Stomach smooth muscle (tissue), 2 donors: ENCODE measurements at regions not wholly inside any gene's neighbourhood (a gene's known extent, or its start where the extent isn't known, plus 50 kb on each side); places are given as distances from the start of the nearest gene placed in this dataset.
"Not testable (repeated sequence)": the region's sequence is repeated elsewhere in the genome, so short reads cannot be mapped to it uniquely, and the experiment has no call there.

Source experiments
- H3K27ac ChIP-seq: one replicate; pipeline ENCODE4 v1.7.0; 2013; ENCODE audit warnings: mild to moderate bottlenecking, low read length, inconsistent platforms
- H3K27me3 ChIP-seq, 2 donors: one replicate each; pipeline ENCODE4 v1.7.0; 2013; ENCODE audit warnings: low read length in 2 of 2; ENCODE audit not compliant: insufficient read depth in 2 of 2, control insufficient read depth in 1 of 2
- H3K36me3 ChIP-seq, 2 donors: one replicate each; pipeline ENCODE4 v1.7.0; 2013; ENCODE audit warnings: low read length in 2 of 2; ENCODE audit not compliant: control insufficient read depth in 2 of 2, insufficient read depth in 2 of 2
- H3K4me1 ChIP-seq: one replicate; pipeline ENCODE4 v1.7.0; 2013; ENCODE audit warnings: low read length; ENCODE audit not compliant: control insufficient read depth, insufficient read depth
- H3K4me3 ChIP-seq, 2 donors: one replicate each; pipeline ENCODE4 v1.7.0; 2013; ENCODE audit warnings: low read length in 2 of 2
- H3K9ac ChIP-seq, 2 donors: one replicate each; pipeline ENCODE4 v1.7.0; 2013; ENCODE audit warnings: low read length in 2 of 2, mild to moderate bottlenecking in 1 of 2
- H3K9me3 ChIP-seq, 2 donors: one replicate each; pipeline ENCODE4 v1.7.0; 2013; ENCODE audit warnings: low read length in 2 of 2; ENCODE audit not compliant: control insufficient read depth in 2 of 2
- donor health status: healthy.
- donor health status: Pancreatic carcinoma.

DNA sequence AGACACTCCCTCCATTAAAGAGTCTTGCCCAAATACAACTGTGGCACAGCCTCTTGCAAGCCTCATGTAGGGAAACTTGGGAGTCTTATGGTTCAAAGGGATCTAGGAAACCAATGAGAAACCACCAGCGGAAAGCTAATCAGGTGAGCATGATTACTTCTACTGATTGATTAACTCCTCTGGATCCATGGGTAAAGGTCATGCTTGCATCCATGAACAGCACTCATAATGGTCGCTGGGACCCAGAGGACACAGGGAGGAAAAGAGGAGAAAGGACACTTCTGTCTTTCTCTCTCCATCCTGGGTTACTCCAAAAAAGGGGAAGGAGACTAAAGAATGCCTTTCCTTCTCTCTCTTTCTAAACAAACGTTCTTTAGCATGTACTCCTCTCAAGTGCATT lies 1397.2 kb downstream of the LRFN5 start:
- H3K4me3 ChIP-seq: no peak overlapping the region
- no peaks in the 10 kb centered on the region for H3K27me3 ChIP-seq
- H3K9ac ChIP-seq: no peak overlapping the region
- H3K27ac ChIP-seq: no peak overlapping the region
- no peaks in the 10 kb centered on the region for H3K4me1 ChIP-seq
- peaks cover 16 to 23% of the 10 kb centered on the region in 2 donors for H3K9me3 ChIP-seq
- no peaks in the 10 kb centered on the region for H3K36me3 ChIP-seq

DNA sequence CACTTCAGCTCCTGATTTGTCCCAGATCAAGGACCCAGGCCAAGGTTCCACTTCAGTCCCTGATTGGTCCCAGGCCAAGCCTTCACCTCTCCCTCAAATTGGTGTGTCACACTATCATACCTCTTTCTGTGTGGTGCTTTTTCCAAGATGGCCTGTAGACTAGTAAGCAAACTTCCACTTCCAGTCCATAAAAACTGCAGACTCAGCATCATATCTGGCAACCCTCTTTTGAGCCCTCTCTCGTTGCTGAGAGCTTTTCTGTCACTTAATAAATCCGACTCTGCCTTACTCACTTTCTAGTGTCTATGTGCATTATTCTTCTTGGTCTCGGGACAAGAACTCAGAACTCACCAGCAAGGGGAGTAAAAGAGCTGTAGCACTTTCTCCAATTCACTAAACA lies 1395.1 kb downstream of the LRFN5 start:
- Histone ChIP-seq H3K9ac (no peak overlapping the region), H3K9me3 (peaks cover 16 to 23% of the 10 kb centered on the region in 2 donors), H3K27ac (no peak overlapping the region), H3K4me3 (no peak overlapping the region), H3K4me1 (no peaks in the 10 kb centered on the region), H3K27me3 (no peaks in the 10 kb centered on the region), H3K36me3 (no peaks in the 10 kb centered on the region)

DNA sequence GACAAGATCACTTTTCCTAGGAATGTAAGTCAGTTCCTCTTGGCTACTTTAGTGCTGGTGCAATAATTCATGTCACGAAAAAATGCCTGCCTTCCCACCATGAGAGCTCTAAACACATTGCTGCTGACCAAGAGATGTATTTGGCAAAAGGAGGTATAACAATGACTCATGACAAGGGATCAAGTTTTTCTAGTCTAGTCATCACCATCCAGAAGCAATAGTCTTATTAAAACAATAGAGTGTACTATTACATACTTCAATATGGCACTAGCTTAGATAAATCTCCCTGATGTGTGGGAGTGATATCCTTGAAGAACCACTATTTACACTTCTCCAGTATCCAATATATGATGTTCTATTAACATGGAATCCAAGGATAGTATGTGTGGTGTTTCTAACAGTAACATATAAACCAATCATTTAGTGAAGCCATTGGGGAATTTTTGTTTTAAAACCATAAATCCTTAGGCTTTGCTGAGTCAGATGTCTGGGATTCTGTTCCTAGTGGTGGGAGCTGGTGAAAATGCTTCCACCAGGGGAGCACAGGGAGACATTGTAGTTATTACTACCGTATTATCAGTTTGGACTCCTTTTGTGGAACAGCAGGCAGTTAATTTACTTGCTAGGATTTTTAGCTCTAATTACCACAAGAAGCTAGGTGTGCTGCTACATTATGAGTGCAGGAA lies 1387.5 kb downstream of the LRFN5 start:
- H3K9me3 ChIP-seq: no peaks in the 10 kb centered on the region
- no peaks in the 10 kb centered on the region for H3K4me1 ChIP-seq
- no peak overlapping the region for H3K4me3 ChIP-seq
- no peaks in the 10 kb centered on the region for H3K27me3 ChIP-seq
- H3K9ac ChIP-seq: no peak overlapping the region
- H3K36me3 ChIP-seq: no peaks in the 10 kb centered on the region
- no peak overlapping the region for H3K27ac ChIP-seq

GRCh38 chr14:42992930-42993329 lies 1386.3 kb downstream of the LRFN5 start:
- Histone ChIP-seq H3K27ac (no peak overlapping the region), H3K9me3 (no peaks in the 10 kb centered on the region), H3K36me3 (no peaks in the 10 kb centered on the region), H3K27me3 (no peaks in the 10 kb centered on the region), H3K9ac (no peak overlapping the region), H3K4me3 (no peak overlapping the region), H3K4me1 (no peaks in the 10 kb centered on the region)

DNA sequence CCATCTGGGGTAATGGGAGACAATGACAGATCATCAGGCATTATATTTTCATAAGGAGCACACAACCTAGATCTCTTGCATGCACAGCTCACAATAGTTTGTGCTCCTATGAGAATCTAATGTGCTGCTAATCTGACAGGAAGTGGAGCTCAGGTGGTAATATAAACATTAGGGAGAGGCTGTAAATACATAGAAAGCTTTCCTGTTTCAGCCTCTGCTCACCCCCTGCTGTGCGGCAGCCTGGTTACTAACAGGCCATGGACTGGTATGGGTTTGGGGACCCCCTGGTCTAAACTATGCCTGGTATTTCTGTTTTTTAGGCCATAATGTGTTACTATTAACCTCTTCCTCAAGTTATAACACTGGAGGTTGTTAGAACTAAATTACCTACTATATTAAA lies 1373.7 kb downstream of the LRFN5 start:
- no peak overlapping the region for H3K9ac ChIP-seq
- no peaks in the 10 kb centered on the region for H3K9me3 ChIP-seq
- no peaks in the 10 kb centered on the region for H3K4me1 ChIP-seq
- H3K27me3 ChIP-seq: no peaks in the 10 kb centered on the region
- no peak overlapping the region for H3K4me3 ChIP-seq
- no peaks in the 10 kb centered on the region for H3K36me3 ChIP-seq
- no peak overlapping the region for H3K27ac ChIP-seq

DNA sequence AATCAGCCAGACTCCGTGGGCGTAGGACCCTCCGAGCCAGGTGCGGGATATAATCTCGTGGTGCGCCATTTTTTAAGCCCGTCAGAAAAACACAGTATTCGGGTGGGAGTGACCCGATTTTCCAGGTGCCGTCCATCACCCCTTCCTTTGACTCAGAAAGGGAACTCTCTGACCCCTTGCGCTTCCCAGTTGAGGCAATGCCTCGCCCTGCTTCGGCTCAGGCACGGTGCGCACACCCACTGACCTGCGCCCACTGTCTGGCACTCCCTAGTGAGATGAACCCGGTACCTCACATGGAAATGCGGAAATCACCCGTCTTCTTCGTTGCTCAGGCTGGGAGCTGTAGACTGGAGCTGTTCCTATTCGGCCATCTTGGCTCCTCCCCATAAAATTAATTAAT lies 1366.5 kb downstream of the LRFN5 start:
- H3K9ac ChIP-seq, H3K27me3 ChIP-seq, H3K36me3 ChIP-seq, H3K4me1 ChIP-seq, H3K4me3 ChIP-seq, H3K9me3 ChIP-seq, H3K27ac ChIP-seq: not testable (repeated sequence)

DNA sequence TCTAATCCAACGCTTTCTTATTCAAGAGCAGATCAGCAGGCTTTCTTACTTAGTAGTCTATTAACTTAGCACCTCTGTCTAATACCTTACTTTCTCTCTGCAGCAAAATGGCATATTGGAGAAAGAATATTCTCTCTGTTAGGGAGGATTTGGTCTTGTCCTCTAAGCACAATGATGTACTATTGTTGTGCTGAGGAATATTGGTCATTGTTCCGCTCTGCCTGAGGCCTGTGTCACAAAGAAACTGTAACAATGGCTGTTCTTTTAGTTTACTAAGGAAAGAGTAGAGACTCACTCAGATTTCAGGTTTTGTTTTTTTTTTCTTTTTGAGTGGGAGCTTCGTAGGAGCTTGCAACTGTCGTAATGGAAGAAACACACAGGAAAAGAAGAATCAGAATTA lies 1358.8 kb downstream of the LRFN5 start:
- Histone ChIP-seq H3K4me1 (no peaks in the 10 kb centered on the region), H3K9ac (no peak overlapping the region), H3K9me3 (no peaks in the 10 kb centered on the region), H3K27ac (no peak overlapping the region), H3K36me3 (no peaks in the 10 kb centered on the region), H3K27me3 (no peaks in the 10 kb centered on the region), H3K4me3 (no peak overlapping the region)

DNA sequence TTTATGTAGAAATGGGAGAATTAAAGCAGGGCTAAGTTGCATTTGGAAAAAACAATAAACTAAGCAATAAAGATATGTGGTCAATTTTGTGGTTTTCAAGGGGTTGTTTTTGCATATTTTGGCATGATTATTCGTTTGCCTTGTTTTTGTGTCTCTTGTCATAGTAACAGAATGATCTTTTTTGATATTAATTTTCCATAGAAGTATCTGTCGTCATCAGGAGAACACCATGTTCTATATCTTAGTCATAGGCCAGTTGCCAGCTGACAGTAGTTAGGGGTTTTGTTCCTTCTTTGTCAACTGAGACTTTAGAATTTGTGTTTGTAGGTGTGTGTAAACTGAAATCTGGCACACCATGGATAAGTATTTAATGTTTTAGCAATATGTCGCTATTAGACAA lies 1354.8 kb downstream of the LRFN5 start:
- H3K9me3 ChIP-seq: no peaks in the 10 kb centered on the region
- no peak overlapping the region for H3K9ac ChIP-seq
- no peak overlapping the region for H3K27ac ChIP-seq
- no peaks in the 10 kb centered on the region for H3K27me3 ChIP-seq
- H3K4me1 ChIP-seq: no peaks in the 10 kb centered on the region
- no peak overlapping the region for H3K4me3 ChIP-seq
- no peaks in the 10 kb centered on the region for H3K36me3 ChIP-seq

GRCh38 chr14:42950363-42950762 lies 1343.7 kb downstream of the LRFN5 start:
- no peaks in the 10 kb centered on the region for H3K4me1 ChIP-seq
- H3K9ac ChIP-seq: no peak overlapping the region
- H3K9me3 ChIP-seq: no peaks in the 10 kb centered on the region
- H3K27me3 ChIP-seq: no peaks in the 10 kb centered on the region
- H3K4me3 ChIP-seq: no peak overlapping the region
- H3K27ac ChIP-seq: no peak overlapping the region
- no peaks in the 10 kb centered on the region for H3K36me3 ChIP-seq

GRCh38 chr14:42947991-42948390 lies 1341.3 kb downstream of the LRFN5 start:
- Histone ChIP-seq H3K27ac (no peak overlapping the region), H3K9ac (no peak overlapping the region), H3K4me1 (no peaks in the 10 kb centered on the region), H3K27me3 (no peaks in the 10 kb centered on the region), H3K36me3 (no peaks in the 10 kb centered on the region), H3K9me3 (no peaks in the 10 kb centered on the region), H3K4me3 (no peak overlapping the region)

DNA sequence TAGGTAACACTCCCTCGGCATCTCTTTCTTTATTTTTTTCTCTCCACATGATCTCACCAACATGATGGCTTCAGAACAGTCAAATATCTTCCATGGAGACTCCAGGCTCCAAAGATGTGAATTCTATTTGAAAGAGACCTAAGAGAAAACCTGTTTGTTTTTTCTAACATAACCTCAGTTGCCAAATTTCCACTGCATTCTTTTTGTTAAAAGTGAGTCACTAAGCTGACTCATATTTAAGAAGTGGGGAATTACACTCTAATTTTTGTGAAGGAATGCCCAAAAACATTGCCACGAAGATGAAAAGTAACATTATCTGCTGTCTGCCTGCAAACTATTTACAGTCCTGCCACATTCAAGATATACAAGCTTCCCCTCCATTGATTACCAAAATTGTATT lies 1337.6 kb downstream of the LRFN5 start:
- no peaks in the 10 kb centered on the region for H3K9me3 ChIP-seq
- H3K9ac ChIP-seq: no peak overlapping the region
- H3K36me3 ChIP-seq: no peaks in the 10 kb centered on the region
- H3K27ac ChIP-seq: no peak overlapping the region
- H3K4me1 ChIP-seq: no peaks in the 10 kb centered on the region
- no peaks in the 10 kb centered on the region for H3K27me3 ChIP-seq
- H3K4me3 ChIP-seq: no peak overlapping the region
